ENCODE measurements at regions not wholly inside any gene's neighbourhood (a gene's known extent, or its start where the extent isn't known, plus 50 kb on each side); places are given as distances from the start of the nearest gene placed in this dataset.

- Mint-ChIP-seq H3K9me3 (no peaks in the 10 kb centered on the region), H3K4me1 (peaks cover 12% of the 10 kb centered on the region), H3K27ac (peak overlapping the region; percentile 23), H3K27me3 (peaks cover 23% of the 10 kb centered on the region), H3K4me3 (no peak overlapping the region), H3K36me3 (no peaks in the 10 kb centered on the region)
- ATAC-seq, result no peak
These were observed 322.8 kb downstream of the UACA start for GRCh38 chr15:70440416-70441138.

GRCh38 chr15:70439880-70440279 lies 323.5 kb downstream of the UACA start:
- Mint-ChIP-seq H3K27ac (peak overlapping the region; percentile 23), H3K27me3 (peaks cover 23% of the 10 kb centered on the region), H3K4me1 (peaks cover 19% of the 10 kb centered on the region), H3K36me3 (no peaks in the 10 kb centered on the region), H3K4me3 (no peak overlapping the region), H3K9me3 (no peaks in the 10 kb centered on the region)
- ATAC-seq, result no peak

- H3K9me3 Mint-ChIP-seq, result no peaks in the 10 kb centered on the region
- H3K4me1 Mint-ChIP-seq, result peaks cover 23% of the 10 kb centered on the region
- peak overlapping the region; percentile 8 for H3K27ac Mint-ChIP-seq
- H3K36me3 Mint-ChIP-seq, result no peaks in the 10 kb centered on the region
- no peak for ATAC-seq
- H3K4me3 Mint-ChIP-seq, result no peak overlapping the region
- H3K27me3 Mint-ChIP-seq, result peaks cover 23% of the 10 kb centered on the region
These were observed 324.0 kb downstream of the UACA start for GRCh38 chr15:70439304-70439877.

GRCh38 chr15:70438776-70439175 lies 324.6 kb downstream of the UACA start:
- Mint-ChIP-seq H3K9me3 (no peaks in the 10 kb centered on the region), H3K27ac (no peak overlapping the region), H3K27me3 (peaks cover 22% of the 10 kb centered on the region), H3K4me3 (no peak overlapping the region), H3K4me1 (peaks cover 21% of the 10 kb centered on the region), H3K36me3 (no peaks in the 10 kb centered on the region)
- no peak for ATAC-seq

GRCh38 chr15:70437882-70438451 lies 325.4 kb downstream of the UACA start:
- no peak for ATAC-seq

GRCh38 chr15:70437089-70437488 lies 326.3 kb downstream of the UACA start:
- Mint-ChIP-seq H3K27ac (no peak overlapping the region), H3K9me3 (no peaks in the 10 kb centered on the region), H3K4me1 (peaks cover 17% of the 10 kb centered on the region), H3K36me3 (no peaks in the 10 kb centered on the region), H3K27me3 (peaks cover 7% of the 10 kb centered on the region), H3K4me3 (no peak overlapping the region)
- no peak for ATAC-seq

More at GRCh38 chr15:70437882-70438451, 325.4 kb downstream of the UACA start:
- Mint-ChIP-seq H3K9me3 (no peaks in the 10 kb centered on the region), H3K27me3 (peaks cover 14% of the 10 kb centered on the region), H3K4me3 (no peak overlapping the region), H3K27ac (no peak overlapping the region), H3K36me3 (no peaks in the 10 kb centered on the region), H3K4me1 (peaks cover 17% of the 10 kb centered on the region)

- Mint-ChIP-seq H3K9me3 (no peaks in the 10 kb centered on the region), H3K4me1 (peaks cover 17% of the 10 kb centered on the region), H3K27ac (no peak overlapping the region), H3K36me3 (no peaks in the 10 kb centered on the region), H3K4me3 (no peak overlapping the region), H3K27me3 (peaks cover under 1% of the 10 kb centered on the region)
- ATAC-seq, result peak; percentile 58
These were observed 326.9 kb downstream of the UACA start for GRCh38 chr15:70436428-70436827.

GRCh38 chr15:70435872-70436271 lies 327.5 kb downstream of the UACA start:
- peak overlapping the region; percentile 2 for H3K4me3 Mint-ChIP-seq
- H3K9me3 Mint-ChIP-seq, result no peaks in the 10 kb centered on the region
- no peaks in the 10 kb centered on the region for H3K36me3 Mint-ChIP-seq
- H3K27ac Mint-ChIP-seq, result peak overlapping the region; percentile 21
- peak; percentile 31 for ATAC-seq
- H3K27me3 Mint-ChIP-seq, result no peaks in the 10 kb centered on the region
- H3K4me1 Mint-ChIP-seq, result peaks cover 17% of the 10 kb centered on the region

- H3K4me1 Mint-ChIP-seq, result peaks cover 17% of the 10 kb centered on the region
- ATAC-seq, result peak; percentile 92
- no peaks in the 10 kb centered on the region for H3K36me3 Mint-ChIP-seq
- no peaks in the 10 kb centered on the region for H3K27me3 Mint-ChIP-seq
- H3K27ac Mint-ChIP-seq, result peak overlapping the region; percentile 21
- H3K4me3 Mint-ChIP-seq, result peak overlapping the region; percentile 2
- H3K9me3 Mint-ChIP-seq, result no peaks in the 10 kb centered on the region
These were observed 328.0 kb downstream of the UACA start for GRCh38 chr15:70435369-70435768.

- peaks cover 17% of the 10 kb centered on the region for H3K4me1 Mint-ChIP-seq
These were observed 329.6 kb downstream of the UACA start for GRCh38 chr15:70433586-70434324.

GRCh38 chr15:70432924-70433495 lies 330.3 kb downstream of the UACA start:
- no peak for ATAC-seq
- peaks cover 17% of the 10 kb centered on the region for H3K4me1 Mint-ChIP-seq

More at GRCh38 chr15:70433586-70434324, 329.6 kb downstream of the UACA start:
- Mint-ChIP-seq H3K36me3 (no peaks in the 10 kb centered on the region), H3K27ac (no peak overlapping the region), H3K27me3 (no peaks in the 10 kb centered on the region), H3K9me3 (no peaks in the 10 kb centered on the region), H3K4me3 (no peak overlapping the region)
- ATAC-seq, result no peak

GRCh38 chr15:70431854-70432253 lies 331.5 kb downstream of the UACA start:
- H3K36me3 Mint-ChIP-seq, result no peaks in the 10 kb centered on the region
- no peak overlapping the region for H3K4me3 Mint-ChIP-seq
- H3K9me3 Mint-ChIP-seq, result peaks cover 5% of the 10 kb centered on the region
- ATAC-seq, result no peak
- peaks cover 17% of the 10 kb centered on the region for H3K4me1 Mint-ChIP-seq
- H3K27me3 Mint-ChIP-seq, result no peaks in the 10 kb centered on the region
- no peak overlapping the region for H3K27ac Mint-ChIP-seq

More at GRCh38 chr15:70432924-70433495, 330.3 kb downstream of the UACA start:
- Mint-ChIP-seq H3K36me3 (no peaks in the 10 kb centered on the region), H3K4me3 (no peak overlapping the region), H3K27ac (no peak overlapping the region), H3K9me3 (peaks cover 5% of the 10 kb centered on the region), H3K27me3 (no peaks in the 10 kb centered on the region)

- no peak overlapping the region for H3K27ac Mint-ChIP-seq
- H3K27me3 Mint-ChIP-seq, result no peaks in the 10 kb centered on the region
- no peak overlapping the region for H3K4me3 Mint-ChIP-seq
- peaks cover 5% of the 10 kb centered on the region for H3K9me3 Mint-ChIP-seq
- H3K4me1 Mint-ChIP-seq, result peaks cover 15% of the 10 kb centered on the region
- no peaks in the 10 kb centered on the region for H3K36me3 Mint-ChIP-seq
- no peak for ATAC-seq
These were observed 332.4 kb upstream of the TLE3 start for GRCh38 chr15:70430069-70430468.

- Mint-ChIP-seq H3K4me1 (peaks cover 17% of the 10 kb centered on the region), H3K9me3 (peaks cover 5% of the 10 kb centered on the region), H3K4me3 (no peak overlapping the region), H3K36me3 (no peaks in the 10 kb centered on the region), H3K27me3 (no peaks in the 10 kb centered on the region), H3K27ac (no peak overlapping the region)
- no peak for ATAC-seq
These were observed 331.5 kb upstream of the TLE3 start for GRCh38 chr15:70429056-70429722.
